HEK293T (cell line): ENCODE measurements at regions not wholly inside any gene's neighbourhood (a gene's known extent, or its start where the extent isn't known, plus 50 kb on each side); places are given as distances from the start of the nearest gene placed in this dataset.

ENCODE experiments used
- CTCF ChIA-PET: fragments of 350-600 bp; formaldehyde crosslinking; extraction: SDS; loops from one replicate; lab custom pipeline; 2021; ENCODE audit warnings: antibody characterized with exemption, inconsistent platforms; lab: Yijun Ruan, JAX
- POLR2A ChIA-PET: fragments of 350-600 bp; formaldehyde crosslinking; extraction: SDS; loops from one replicate; lab custom pipeline; 2020; ENCODE audit warnings: antibody characterized with exemption, inconsistent platforms; lab: Yijun Ruan, JAX
- DNase-seq: peaks from one replicate; pipeline ENCODE4 v3.0.0; 2012; ENCODE audit warnings: mixed read lengths; ENCODE audit errors: extremely low spot score
- ARNT ChIP-seq: fragments of 450-650 bp; IDR thresholded peaks from 2 replicates; pipeline ENCODE4 v1.6.1; 2017; ENCODE audit warnings: mild to moderate bottlenecking
- BHLHE40 ChIP-seq: fragments of 450-650 bp; IDR thresholded peaks from 2 replicates; pipeline ENCODE4 v1.6.1; 2016; ENCODE audit warnings: mild to moderate bottlenecking, moderate library complexity, borderline replicate concordance
- CTBP1 ChIP-seq: fragments of 450-650 bp; IDR thresholded peaks from 2 replicates; pipeline ENCODE4 v1.6.1; 2016; ENCODE audit warnings: borderline replicate concordance
- ELF4 ChIP-seq: fragments of 450-650 bp; IDR thresholded peaks from 2 replicates; pipeline ENCODE4 v1.6.1; 2017; ENCODE audit warnings: antibody characterized with exemption
- FOXA1 ChIP-seq: fragments of 450-650 bp; IDR thresholded peaks from 2 replicates; pipeline ENCODE4 v1.6.1; 2016; ENCODE audit warnings: mild to moderate bottlenecking
- FOXK2 ChIP-seq: fragments of 450-650 bp; IDR thresholded peaks from 2 replicates; pipeline ENCODE4 v1.6.1; 2016; ENCODE audit warnings: mild to moderate bottlenecking
- FOXM1 ChIP-seq: fragments of 450-650 bp; IDR thresholded peaks from 2 replicates; pipeline ENCODE4 v1.6.1; 2017; ENCODE audit warnings: mild to moderate bottlenecking, borderline replicate concordance
- HDGF ChIP-seq: fragments of 450-650 bp; IDR thresholded peaks from 2 replicates; pipeline ENCODE4 v1.6.1; 2017; ENCODE audit warnings: antibody characterized with exemption, borderline replicate concordance
- L3MBTL2 ChIP-seq: fragments of 450-650 bp; conservative IDR thresholded peaks from 2 replicates; pipeline ENCODE4 v1.6.1; 2016; ENCODE audit warnings: mild to moderate bottlenecking
- LEF1 ChIP-seq: fragments of 450-650 bp; IDR thresholded peaks from 2 replicates; pipeline ENCODE4 v1.6.1; 2017; ENCODE audit warnings: mild to moderate bottlenecking, borderline replicate concordance
- NFRKB ChIP-seq: fragments of 450-650 bp; IDR thresholded peaks from 2 replicates; pipeline ENCODE4 v1.6.1; 2016; ENCODE audit warnings: mild to moderate bottlenecking, moderate library complexity
- PKNOX1 ChIP-seq: fragments of 450-650 bp; IDR thresholded peaks from 2 replicates; pipeline ENCODE4 v1.6.1; 2016
- SP1 ChIP-seq: fragments of 450-650 bp; IDR thresholded peaks from 2 replicates; pipeline ENCODE4 v1.6.1; 2017
- SUZ12 ChIP-seq: fragments of 450-650 bp; IDR thresholded peaks from 2 replicates; pipeline ENCODE4 v1.6.1; 2016; ENCODE audit warnings: mild to moderate bottlenecking
- TARDBP ChIP-seq: fragments of 450-650 bp; IDR thresholded peaks from 2 replicates; pipeline ENCODE4 v1.6.1; 2016
- ZNF384 ChIP-seq: fragments of 450-650 bp; IDR thresholded peaks from 2 replicates; pipeline ENCODE4 v1.6.1; 2016

- no peak for DNase-seq
- POLR2A ChIA-PET = no interaction called here
- CTCF ChIA-PET = no interaction called here
- TF ChIP-seq SP1 = no peak
Measured at GRCh38 chr16:72480911-72481310, 309.0 kb upstream of the PMFBP1 start.

DNA sequence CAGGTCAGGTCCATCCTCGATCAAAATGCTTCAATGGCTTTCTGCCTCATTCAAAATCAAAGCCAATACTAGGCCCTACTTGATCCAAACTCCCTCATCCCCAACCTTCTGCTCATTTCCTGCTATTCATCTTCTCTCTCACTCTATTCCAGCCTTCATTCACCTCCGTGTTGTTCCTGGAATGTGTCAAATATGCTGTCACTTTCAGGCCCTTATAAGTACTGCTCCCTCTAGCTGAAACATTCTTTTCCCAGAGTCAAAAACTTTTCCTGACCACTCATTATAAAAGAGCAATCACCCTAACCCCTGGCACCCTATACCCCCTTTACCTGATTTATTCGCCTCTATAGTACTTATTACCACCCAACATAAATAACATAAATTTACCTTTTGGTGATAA is 303.7 kb upstream of the PMFBP1 start:
- POLR2A ChIA-PET = no interaction called here
- TF ChIP-seq CTBP1 = no peak
- no peak for TF ChIP-seq PKNOX1
- TF ChIP-seq ELF4 = no peak
- no peak for TF ChIP-seq LEF1
- CTCF ChIA-PET = no interaction called here
- DNase-seq = no peak

- ChIA-PET CTCF (no interaction called here), POLR2A (no interaction called here)
Measured at GRCh38 chr16:72474501-72475123, 302.7 kb upstream of the PMFBP1 start.

GRCh38 chr16:72473631-72474030 is 301.7 kb upstream of the PMFBP1 start:
- ChIA-PET CTCF (no interaction called here), POLR2A (no interaction called here)
- no peak for DNase-seq
- TF ChIP-seq L3MBTL2 = no peak
- no peak for TF ChIP-seq FOXK2

More at GRCh38 chr16:72474501-72475123, 302.7 kb upstream of the PMFBP1 start:
- DNase-seq = no peak
- TF ChIP-seq ELF4 (no peak), SP1 (no peak), ZNF384 (no peak), ARNT (no peak), TARDBP (no peak), FOXA1 (no peak), FOXM1 (no peak), HDGF (no peak), BHLHE40 (no peak), L3MBTL2 (no peak), SUZ12 (no peak), PKNOX1 (no peak), LEF1 (no peak), NFRKB (no peak)

DNA sequence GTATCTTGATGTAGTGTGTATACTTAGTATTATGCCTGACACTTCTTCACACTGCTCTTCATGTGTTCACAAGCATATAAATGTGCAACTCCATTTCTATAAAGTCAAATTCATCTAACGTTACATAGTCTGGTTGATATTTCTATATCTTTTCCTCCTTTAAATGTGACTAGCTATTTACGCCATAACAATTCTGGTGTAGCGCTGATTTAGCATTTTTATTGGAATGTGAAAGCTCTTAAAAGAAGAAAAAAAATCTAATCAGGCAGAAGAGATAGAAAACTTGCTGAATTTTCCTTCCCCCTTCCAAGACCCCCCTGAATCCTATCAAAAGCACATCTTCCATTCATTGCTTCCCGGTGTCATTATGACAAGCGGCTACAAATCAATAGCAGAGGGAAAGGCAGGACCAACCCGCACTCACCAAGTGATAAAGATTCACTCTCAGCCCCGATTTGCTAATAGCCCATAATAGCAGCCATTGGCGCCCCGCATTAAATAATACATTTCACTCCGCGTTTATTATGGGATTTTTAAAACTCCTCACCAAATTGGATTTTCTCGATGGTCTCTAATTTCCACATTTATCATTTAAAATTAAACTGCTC is 299.5 kb upstream of the PMFBP1 start:
- DNase-seq = no peak
- CTCF ChIA-PET = interaction anchor here (1.0 kb wide), 1 partner anchor 15 kb away, joined by 3 read pairs; no protein-coding TSS in a partner anchor
- POLR2A ChIA-PET = no interaction called here
- no peak for TF ChIP-seq ZNF384
- TF ChIP-seq SP1 = no peak
- TF ChIP-seq L3MBTL2 = no peak
- TF ChIP-seq TARDBP = no peak

DNA sequence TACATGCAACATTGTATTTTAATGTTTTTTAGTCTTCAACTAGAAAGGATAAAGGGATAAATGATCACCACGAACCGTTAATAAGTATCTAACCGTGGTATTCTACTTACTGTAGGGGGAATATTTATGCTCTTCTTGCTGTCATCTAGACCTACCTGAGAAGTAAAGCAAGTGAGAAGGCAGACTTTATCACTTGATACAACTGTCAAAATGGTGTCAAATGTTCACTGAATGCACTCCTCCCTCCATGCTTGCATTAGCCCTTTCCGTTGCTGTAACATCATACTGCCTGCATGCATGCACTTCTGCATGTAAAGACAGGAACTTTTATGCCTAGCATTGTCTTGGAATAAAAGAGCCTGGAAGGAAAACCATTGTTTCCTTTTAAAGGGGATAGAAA is 298.6 kb upstream of the PMFBP1 start:
- ChIA-PET CTCF (interaction anchor here (1.0 kb wide), 1 partner anchor 16 kb away, joined by 3 read pairs; no protein-coding TSS in a partner anchor), POLR2A (no interaction called here)
- no peak for DNase-seq
- TF ChIP-seq ARNT = no peak
- no peak for TF ChIP-seq TARDBP
- no peak for TF ChIP-seq ZNF384
- no peak for TF ChIP-seq SP1
- TF ChIP-seq BHLHE40 = no peak
- TF ChIP-seq HDGF = no peak
- no peak for TF ChIP-seq PKNOX1
- no peak for TF ChIP-seq NFRKB
- no peak for TF ChIP-seq L3MBTL2
- TF ChIP-seq SUZ12 = no peak
- no peak for TF ChIP-seq ELF4
- TF ChIP-seq FOXA1 = no peak

GRCh38 chr16:72469932-72470331 is 298.0 kb upstream of the PMFBP1 start:
- no peak for DNase-seq
- no peak for TF ChIP-seq HDGF
- no peak for TF ChIP-seq SUZ12
- TF ChIP-seq ARNT = no peak
- TF ChIP-seq SP1 = no peak
- TF ChIP-seq TARDBP = no peak
- TF ChIP-seq FOXM1 = no peak
- no peak for TF ChIP-seq L3MBTL2
- TF ChIP-seq BHLHE40 = no peak
- no peak for TF ChIP-seq LEF1
- TF ChIP-seq PKNOX1 = no peak
- TF ChIP-seq CTBP1 = no peak
- TF ChIP-seq FOXA1 = no peak
- no peak for TF ChIP-seq NFRKB
- TF ChIP-seq ELF4 = no peak
- no peak for TF ChIP-seq FOXK2
- TF ChIP-seq ZNF384 = no peak
- POLR2A ChIA-PET = no interaction called here
- CTCF ChIA-PET = no interaction called here
